ENCODE measurements at regions not wholly inside any gene's neighbourhood (a gene's known extent, or its start where the extent isn't known, plus 50 kb on each side); places are given as distances from the start of the nearest gene placed in this dataset.

DNA sequence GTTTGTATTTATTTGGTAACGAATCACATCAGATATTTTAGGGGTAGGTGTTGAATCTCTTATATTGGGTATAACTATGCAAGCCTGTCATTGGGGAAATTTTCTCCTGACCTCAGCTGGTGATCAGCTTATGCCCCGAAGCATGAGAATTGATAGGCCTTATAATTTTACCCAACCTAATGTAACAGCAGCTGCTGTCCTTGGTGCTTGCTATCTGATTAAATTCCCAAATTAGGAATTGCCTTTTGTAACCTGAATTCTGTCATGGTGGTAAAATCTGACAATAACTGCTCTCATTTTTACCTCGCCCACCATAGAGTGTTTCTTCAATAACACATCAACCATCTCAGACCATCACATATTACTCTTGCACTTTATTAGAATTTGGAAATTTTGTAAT is 1542.6 kb upstream of the PIK3C3 start:
- TF ChIP-seq EP300 (IDR thresholded peaks at IDR 0.05) (no peak), POLR2AphosphoS5 (IDR thresholded peaks at IDR 0.05) (no peak)
- TF ChIP-seq, protein P1, sequence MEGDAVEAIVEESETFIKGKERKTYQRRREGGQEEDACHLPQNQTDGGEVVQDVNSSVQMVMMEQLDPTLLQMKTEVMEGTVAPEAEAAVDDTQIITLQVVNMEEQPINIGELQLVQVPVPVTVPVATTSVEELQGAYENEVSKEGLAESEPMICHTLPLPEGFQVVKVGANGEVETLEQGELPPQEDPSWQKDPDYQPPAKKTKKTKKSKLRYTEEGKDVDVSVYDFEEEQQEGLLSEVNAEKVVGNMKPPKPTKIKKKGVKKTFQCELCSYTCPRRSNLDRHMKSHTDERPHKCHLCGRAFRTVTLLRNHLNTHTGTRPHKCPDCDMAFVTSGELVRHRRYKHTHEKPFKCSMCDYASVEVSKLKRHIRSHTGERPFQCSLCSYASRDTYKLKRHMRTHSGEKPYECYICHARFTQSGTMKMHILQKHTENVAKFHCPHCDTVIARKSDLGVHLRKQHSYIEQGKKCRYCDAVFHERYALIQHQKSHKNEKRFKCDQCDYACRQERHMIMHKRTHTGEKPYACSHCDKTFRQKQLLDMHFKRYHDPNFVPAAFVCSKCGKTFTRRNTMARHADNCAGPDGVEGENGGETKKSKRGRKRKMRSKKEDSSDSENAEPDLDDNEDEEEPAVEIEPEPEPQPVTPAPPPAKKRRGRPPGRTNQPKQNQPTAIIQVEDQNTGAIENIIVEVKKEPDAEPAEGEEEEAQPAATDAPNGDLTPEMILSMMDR (IDR thresholded peaks at IDR 0.05), result no peak
